ENCODE measurements at regions not wholly inside any gene's neighbourhood (a gene's known extent, or its start where the extent isn't known, plus 50 kb on each side); places are given as distances from the start of the nearest gene placed in this dataset.

DNA sequence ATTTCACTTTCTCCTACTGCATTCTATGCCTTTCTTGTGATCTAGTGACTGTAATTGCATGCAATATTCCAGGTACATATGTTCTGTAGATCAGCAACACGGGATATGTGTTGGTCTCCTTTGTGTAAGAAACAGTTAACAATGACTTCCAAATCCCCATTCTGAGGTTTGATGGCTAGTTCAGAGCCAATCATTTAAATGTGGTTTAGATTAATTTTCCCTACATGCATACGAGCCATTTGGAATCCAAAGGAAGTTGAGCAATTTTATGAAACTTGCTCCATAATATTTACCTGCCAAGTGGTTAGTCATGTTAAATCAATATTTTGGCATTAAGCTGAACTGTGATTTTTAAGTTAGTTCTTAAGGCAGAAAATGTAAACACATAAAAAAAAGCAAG, 172.8 kb upstream of the DCAF12L2 start:
- no peak overlapping the region for H3K27ac ChIP-seq (ENCODE audit: insufficient read depth, low read depth, low read length)
- H3K79me2 ChIP-seq (ENCODE audit: control insufficient read depth, insufficient read depth, low read length): no peaks in the 10 kb centered on the region
- ChIA-PET CTCF (no interaction called here), POLR2A (no interaction called here)
- TF ChIP-seq MYC (IDR thresholded peaks at IDR 0.05; ENCODE audit: low read depth, low read length): no peak
- TF ChIP-seq POLR2AphosphoS5 (IDR thresholded peaks at IDR 0.05; ENCODE audit: insufficient read depth, low read depth, low read length): no peak
- TF ChIP-seq JUN (IDR thresholded peaks at IDR 0.05; ENCODE audit: borderline replicate concordance, insufficient read depth, insufficient read length, low read depth): no peak
- TF ChIP-seq GATA2 (IDR thresholded peaks at IDR 0.05; ENCODE audit: insufficient read depth, insufficient read length, low read depth, low read length): no peak
- TF ChIP-seq FOS (IDR thresholded peaks at IDR 0.05; ENCODE audit: borderline replicate concordance, insufficient read depth, low read length): no peak
- TF ChIP-seq, protein P1, sequence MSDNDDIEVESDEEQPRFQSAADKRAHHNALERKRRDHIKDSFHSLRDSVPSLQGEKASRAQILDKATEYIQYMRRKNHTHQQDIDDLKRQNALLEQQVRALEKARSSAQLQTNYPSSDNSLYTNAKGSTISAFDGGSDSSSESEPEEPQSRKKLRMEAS (IDR thresholded peaks at IDR 0.05; ENCODE audit: insufficient read depth, insufficient read length): no peak
- TF ChIP-seq, protein P2, sequence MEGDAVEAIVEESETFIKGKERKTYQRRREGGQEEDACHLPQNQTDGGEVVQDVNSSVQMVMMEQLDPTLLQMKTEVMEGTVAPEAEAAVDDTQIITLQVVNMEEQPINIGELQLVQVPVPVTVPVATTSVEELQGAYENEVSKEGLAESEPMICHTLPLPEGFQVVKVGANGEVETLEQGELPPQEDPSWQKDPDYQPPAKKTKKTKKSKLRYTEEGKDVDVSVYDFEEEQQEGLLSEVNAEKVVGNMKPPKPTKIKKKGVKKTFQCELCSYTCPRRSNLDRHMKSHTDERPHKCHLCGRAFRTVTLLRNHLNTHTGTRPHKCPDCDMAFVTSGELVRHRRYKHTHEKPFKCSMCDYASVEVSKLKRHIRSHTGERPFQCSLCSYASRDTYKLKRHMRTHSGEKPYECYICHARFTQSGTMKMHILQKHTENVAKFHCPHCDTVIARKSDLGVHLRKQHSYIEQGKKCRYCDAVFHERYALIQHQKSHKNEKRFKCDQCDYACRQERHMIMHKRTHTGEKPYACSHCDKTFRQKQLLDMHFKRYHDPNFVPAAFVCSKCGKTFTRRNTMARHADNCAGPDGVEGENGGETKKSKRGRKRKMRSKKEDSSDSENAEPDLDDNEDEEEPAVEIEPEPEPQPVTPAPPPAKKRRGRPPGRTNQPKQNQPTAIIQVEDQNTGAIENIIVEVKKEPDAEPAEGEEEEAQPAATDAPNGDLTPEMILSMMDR (IDR thresholded peaks at IDR 0.05; ENCODE audit: extremely low read depth in 1 of 2, insufficient read depth in 1 of 2, low read depth in 1 of 2, low read length in 2 of 2): no peak
- no peak for TF ChIP-seq EZH2 (IDR thresholded peaks at IDR 0.05; ENCODE audit: borderline replicate concordance, low read depth, low read length, severe bottlenecking)
- no peak for TF ChIP-seq POLR2A (IDR thresholded peaks at IDR 0.05; ENCODE audit: low read depth, low read length)
- no peaks in the 10 kb centered on the region for H3K27me3 ChIP-seq (ENCODE audit: control insufficient read depth in 2 of 2, insufficient read depth in 2 of 2, low read length in 2 of 2)
- no peak overlapping the region for H3K9ac ChIP-seq (replicated peaks; ENCODE audit: extremely low read depth, insufficient read depth, low read length)
- H4K20me1 ChIP-seq (replicated peaks; ENCODE audit: control insufficient read depth, extremely low read depth, insufficient read depth, low read length): no peaks in the 10 kb centered on the region
- no peaks in the 10 kb centered on the region for H3K4me1 ChIP-seq (ENCODE audit: control insufficient read depth, extremely low read depth, insufficient read depth, low read length)
- H3K9me1 ChIP-seq (replicated peaks; ENCODE audit: control insufficient read depth, extremely low read depth, insufficient read depth, low read length): no peaks in the 10 kb centered on the region
- FAIRE-seq (no peak), DNase-seq (ENCODE audit: low read depth, low spot score) (no peak)
- no TSS peak for BruUV-seq (replicated peaks)
- H2AFZ ChIP-seq (ENCODE audit: low read depth, low read length): no peak overlapping the region
- H3K4me3 ChIP-seq (replicated peaks in 1 of 3; ENCODE audit: insufficient read depth in 1 of 3, low read depth in 1 of 3, low read length in 3 of 3): no peak overlapping the region
- no peaks in the 10 kb centered on the region for H3K36me3 ChIP-seq (ENCODE audit: control insufficient read depth in 2 of 2, extremely low read depth in 1 of 2, insufficient read depth in 2 of 2, low read length in 2 of 2)
- no peaks in the 10 kb centered on the region for H3K9me3 ChIP-seq (replicated peaks; ENCODE audit: control insufficient read depth, insufficient read depth, low read length)
- no peak overlapping the region for H3K4me2 ChIP-seq (ENCODE audit: insufficient read depth, low read length)
- intact Hi-C loops (cut with micrococcal nuclease) (no loop called here), dilution Hi-C loops (cut with MboI; ENCODE audit: extremely low pct_ligation_motif_present, low sequenced_read_pairs) (no loop called here)
